Left cardiac atrium (tissue), 4 donors: ENCODE measurements at regions not wholly inside any gene's neighbourhood (a gene's known extent, or its start where the extent isn't known, plus 50 kb on each side); places are given as distances from the start of the nearest gene placed in this dataset.

Source experiments
- ATAC-seq, 2 donors: fragments of 200-7000 bp; cut with Tn5 transposase; one replicate each; pipeline ENCODE4 v1.9.1; 2020; ENCODE audit warnings: mild to moderate bottlenecking in 2 of 2, moderate library complexity in 2 of 2
- DNase-seq: peaks from one replicate; pipeline ENCODE4 v3.0.0-alpha.2; 2020
- intact Hi-C, 2 donors: fragments of 100-400 bp; cut with DNase I; formaldehyde crosslinking; loops; one replicate each; pipeline versions ENCODE4 v1.14.1 to v1.15.1; 2022 to 2023
- donor health status: DM: no; HTN: yes; CAD: no.
- donor health status: DM: no; HTN: yes; CAD: no; lungs with severe emphysema.
- donor health status: DM: yes; HTN: yes; CAD: no.
- donor health status: Dilated cardiomyopathy.

DNA sequence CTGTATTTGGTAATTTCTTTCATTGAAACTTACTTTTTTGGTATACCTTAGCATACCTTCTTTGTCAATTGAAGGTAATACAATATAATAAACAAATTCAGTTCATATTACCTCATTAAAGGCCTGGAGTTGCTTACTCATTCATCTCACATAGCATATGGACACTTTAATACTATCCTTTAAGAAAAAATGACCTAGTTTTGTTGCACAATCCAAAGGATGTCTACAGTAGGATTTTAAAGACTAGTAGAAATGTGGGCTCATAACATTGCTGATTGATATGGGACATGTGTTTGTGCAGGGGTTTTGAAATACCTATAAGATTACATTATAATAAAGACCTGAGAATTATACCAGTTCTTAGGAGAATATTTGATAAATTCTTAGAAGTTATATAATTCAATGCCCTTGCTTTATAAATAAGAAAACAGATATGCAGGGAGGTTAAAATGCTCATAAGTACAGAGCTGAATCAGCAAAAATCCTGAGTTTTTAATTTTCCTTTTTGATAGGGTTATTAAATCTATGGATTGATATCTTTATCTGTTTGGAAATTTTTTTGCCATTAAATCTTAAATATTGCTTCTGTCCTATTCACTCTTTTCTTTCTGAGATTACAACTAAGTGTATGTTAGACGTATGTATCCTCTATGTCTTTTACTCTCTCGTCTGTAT, 352.1 kb downstream of the ATP23 start:
- intact Hi-C loops: no loop called here
- ATAC-seq: no peak

DNA sequence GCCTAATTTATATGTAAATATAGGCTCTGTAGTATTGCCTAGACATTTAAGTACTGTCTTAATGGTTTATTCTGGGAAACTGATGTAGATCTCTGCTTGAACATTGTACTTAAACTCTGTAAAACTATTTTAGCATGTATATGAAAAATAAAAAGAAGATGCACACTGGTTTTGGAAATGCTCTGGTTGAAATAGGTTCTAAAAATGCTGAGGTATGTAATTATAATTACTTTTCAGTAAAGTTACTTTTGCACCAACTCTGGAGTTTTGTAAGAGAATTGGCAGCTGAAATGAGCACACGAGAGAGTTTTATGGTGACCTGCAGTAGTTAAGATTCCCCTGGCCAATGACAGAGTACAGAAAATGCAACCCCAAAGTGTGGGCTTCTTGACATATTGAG, 353.9 kb downstream of the ATP23 start:
- intact Hi-C loops: no loop called here
- ATAC-seq (no peak), DNase-seq (no peak)

More for the DNA sequence above, 352.1 kb downstream of the ATP23 start:
- DNase-seq: no peak

DNA sequence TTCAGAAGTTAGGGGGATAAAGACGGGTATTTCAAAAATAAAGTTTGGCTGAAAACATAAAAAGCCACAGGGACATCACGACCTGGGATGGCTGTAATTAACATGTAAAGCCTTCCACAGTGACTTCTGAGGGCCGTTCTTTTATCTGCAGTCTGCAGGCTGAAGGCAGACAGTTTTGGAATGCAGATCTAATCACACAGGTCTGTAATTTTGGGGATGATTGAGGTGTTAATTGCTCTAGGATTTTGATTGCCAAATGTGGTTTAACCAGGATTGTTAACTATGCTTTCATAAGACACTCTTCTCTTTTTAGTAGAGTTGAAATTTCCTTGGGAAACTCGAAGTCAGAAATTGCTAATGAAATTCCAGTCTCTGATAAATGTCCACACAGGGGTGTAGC, 355.5 kb downstream of the ATP23 start:
- intact Hi-C loops: no loop called here
- ATAC-seq: no peak
- DNase-seq: no peak

DNA sequence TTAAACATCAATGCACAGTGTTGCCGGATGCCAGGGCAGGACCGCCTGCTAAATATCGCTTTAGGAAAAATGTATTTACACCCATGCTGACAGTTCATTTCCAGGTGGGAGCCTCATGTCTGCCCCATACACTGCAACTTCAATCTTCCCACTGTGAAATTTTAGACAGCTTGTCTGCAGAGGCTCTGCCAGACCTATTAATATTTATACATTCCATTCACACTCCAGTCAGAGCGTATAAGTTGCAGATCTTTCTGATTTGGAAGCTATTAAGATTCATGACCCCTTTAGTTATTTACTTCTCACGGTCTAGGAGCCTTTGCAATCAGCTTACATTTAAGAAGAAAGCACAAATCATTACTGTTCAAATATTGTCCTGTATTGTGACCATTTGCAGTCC, 357.4 kb downstream of the ATP23 start:
- ATAC-seq (no peak), DNase-seq (no peak)
- intact Hi-C loops: no loop called here

DNA sequence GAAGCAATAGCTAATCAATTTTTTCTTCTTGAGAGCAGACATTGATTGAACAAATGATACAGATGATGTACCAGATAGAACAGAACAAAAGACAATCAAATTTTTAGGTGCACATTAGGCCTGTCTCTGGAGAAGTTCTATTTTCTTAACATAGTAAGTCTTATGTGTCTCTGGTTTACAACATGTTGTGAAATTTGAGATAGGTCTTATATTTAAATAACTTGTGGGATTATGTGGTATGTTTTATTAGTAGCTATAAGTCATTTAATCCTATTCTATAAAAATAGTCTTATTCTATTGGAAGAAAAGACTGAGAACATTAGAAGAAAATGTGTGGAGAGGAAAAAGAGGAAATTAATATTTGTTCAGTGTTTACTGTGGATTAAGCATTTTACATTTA, 358.0 kb downstream of the ATP23 start:
- ATAC-seq (no peak), DNase-seq (no peak)
- intact Hi-C loops: no loop called here

DNA sequence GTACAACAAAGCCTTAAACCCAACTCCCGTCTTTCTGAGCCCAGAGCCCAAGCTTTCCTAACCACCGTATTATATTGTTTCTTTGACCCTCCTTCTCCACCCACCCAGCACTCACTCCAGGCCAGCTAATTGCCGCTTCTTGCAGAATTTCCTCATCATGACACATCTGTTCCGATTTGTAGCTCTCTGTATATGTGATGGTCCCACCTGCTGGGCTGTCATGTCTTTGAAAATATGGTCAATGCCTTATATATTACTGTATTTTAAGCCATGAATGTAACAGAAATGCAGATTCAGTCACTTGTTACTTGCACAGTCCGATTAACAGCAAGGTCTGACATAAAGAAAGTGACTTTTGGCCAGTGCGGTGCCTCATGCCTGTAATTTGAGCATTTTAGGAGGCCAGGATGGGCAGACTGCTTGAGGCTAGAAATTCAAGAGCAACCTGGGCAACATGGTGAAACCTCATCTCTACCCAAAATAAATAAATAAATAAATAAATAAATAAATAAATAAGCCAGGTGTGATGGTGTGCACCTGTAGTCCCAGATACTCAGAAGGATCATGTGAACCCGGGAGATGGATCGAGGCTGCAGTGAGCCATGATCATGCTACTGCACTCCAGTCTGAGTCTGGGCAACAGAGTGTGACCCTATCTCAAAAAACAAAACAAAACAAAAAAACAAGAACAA, 359.8 kb downstream of the ATP23 start:
- no peak for ATAC-seq
- DNase-seq: no peak
- intact Hi-C loops: no loop called here

DNA sequence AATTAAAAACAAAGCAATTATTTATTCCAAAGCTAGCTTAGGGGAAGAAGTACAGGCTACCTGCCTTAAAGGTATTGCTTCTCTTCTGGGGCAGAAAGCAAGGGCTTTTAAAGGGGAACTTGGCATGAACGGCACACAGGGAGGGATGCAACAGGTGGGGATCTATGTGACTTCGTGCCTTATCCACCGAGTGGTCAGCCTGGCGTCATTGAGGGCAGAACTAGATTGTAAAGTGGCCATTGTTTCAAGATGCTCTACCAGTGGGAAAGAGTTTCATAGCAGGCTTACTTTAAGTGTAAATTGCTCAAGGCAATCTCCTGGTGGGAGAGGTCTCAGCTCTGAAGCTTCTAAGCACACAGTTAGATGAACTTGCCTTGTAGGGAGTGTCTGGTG, 360.4 kb downstream of the ATP23 start:
- intact Hi-C loops: no loop called here
- ATAC-seq (no peak), DNase-seq (no peak)

DNA sequence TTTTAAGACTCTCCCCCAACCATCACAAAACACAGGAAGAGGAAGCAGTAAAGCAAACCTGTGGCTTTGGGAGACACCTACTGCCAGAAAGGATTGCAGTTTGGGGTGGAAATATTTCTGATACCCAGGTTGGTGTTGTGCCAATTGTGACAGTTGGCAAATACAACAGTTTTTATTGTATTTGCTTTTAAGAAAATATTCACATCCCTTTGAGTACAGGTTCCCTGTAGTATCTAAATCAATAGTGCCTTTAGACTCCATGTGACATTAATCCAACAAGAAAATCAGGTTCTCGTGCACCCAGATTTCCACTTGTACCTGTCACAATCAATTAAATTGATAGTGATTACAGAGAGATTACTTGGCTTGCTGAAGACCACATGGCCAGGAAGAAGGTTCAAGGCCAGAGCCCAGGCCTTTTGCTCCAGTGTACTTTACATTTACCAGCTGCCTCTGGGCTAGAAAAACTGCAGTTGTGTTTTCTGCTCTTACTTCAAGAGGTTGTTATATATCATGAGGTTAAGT, 361.2 kb downstream of the ATP23 start:
- DNase-seq: no peak
- intact Hi-C loops: no loop called here
- ATAC-seq: no peak

DNA sequence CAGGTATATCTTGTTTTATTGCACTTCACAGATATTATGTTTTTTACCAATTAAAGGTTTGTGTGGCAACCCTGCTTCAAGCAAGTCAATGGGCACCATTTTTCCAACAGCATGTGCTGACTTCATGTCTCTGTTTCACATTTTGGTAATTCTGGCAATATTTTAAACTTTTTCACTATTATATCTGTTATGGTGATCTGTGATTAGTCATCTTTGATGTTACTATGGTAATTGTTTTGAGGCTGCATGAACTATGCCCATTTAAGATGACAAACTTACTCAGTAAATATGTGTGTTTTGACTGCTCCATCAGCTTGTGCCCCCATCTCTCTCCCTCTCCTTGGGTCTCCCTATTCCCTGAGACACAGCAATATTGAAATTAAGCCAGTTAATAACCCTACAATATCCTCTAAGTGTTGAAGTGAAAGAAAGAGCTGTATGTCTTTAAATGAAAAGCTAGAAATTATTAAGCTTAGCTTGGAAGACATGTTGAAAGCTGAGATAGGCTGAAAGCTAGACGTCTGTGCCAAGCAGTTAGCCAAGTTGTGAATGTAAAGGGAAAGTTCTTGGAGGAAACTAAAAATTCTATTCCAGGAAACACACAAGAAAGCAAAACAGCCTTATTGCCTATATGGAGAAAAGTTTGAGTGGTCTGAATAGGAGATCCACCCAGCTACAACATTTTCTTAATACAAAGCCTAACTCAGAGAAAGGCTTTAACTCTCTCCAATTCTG, 365.1 kb downstream of the ATP23 start:
- ATAC-seq (no peak), DNase-seq (no peak)
- intact Hi-C loops: no loop called here

DNA sequence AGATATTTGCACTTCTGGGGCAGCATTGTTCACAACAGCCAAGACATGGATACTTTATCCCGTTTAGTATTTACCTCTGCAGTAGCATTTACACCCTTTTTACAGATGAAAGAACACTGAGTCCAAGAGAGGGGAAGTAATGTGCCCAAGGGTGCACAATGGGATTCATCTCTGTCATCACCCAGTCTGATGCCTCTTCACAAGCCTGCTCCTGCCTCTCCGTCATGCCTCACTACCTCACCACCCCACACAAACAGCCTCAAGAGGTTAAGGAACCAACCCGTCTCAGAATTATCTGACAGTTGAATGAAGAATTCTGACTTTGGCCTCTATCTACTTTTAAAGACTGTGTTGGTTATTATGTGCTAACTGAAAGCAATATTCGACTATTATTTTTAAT, 368.4 kb downstream of the ATP23 start:
- ATAC-seq (no peak), DNase-seq (no peak)
- intact Hi-C loops: no loop called here

DNA sequence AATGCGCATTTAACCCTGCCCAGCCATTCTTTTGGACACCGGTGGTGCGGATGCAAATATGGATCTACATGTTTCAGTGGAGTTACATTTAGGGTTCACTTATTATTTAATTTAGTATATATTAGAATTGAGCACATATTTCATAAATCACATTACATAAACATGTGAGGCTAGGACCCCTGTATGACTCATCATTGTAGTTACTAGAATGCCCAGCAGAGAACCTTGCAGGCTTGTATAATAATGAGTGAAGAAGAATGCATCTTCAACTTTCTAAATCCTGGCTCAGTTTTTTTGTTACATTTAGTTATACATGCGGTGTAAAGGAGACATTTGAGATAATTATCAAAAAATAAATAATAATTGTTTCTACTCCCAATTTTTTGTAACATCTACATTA, 369.0 kb downstream of the ATP23 start:
- intact Hi-C loops: no loop called here
- ATAC-seq (no peak), DNase-seq (no peak)

DNA sequence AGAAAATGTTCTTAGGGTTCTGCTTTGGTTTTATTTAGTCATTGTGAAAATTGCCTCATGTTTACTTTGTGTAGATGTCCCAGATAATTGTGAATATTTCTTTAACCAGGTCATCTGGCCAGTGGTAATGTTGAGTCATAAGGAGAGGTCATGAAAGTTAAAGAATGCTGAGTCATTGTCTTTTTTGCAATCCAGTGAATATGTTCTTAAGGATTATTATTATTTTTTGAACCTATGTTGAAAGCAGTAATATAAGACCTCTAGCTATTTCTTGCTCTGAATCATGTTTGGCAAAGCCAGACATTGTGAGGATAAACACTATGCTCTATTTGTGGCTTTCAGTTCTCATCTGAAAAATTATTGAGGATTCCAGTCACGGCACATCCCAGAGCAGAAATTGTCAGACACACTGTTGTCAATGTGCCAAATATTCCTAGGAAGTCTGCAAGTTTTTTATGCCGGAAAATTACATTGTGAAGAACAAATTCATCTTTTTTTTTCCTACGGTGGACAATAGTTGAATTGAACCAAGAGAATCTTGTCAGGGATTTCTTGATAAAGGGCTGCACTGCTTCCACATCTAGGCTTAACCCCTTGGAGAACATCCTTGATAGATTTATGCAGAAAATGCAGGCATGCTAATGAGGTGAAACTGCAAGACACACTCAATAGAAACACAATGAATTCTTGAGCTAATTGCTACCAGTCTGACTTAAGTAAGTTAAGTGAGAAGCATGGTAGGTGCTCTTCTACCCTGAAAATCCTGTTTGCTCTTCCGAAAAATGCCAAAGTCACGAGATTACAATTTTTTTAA, 369.6 kb downstream of the ATP23 start:
- ATAC-seq (peak in 1 of 2 donors; percentile 88), DNase-seq (no peak)
- intact Hi-C loops: no loop called here

DNA sequence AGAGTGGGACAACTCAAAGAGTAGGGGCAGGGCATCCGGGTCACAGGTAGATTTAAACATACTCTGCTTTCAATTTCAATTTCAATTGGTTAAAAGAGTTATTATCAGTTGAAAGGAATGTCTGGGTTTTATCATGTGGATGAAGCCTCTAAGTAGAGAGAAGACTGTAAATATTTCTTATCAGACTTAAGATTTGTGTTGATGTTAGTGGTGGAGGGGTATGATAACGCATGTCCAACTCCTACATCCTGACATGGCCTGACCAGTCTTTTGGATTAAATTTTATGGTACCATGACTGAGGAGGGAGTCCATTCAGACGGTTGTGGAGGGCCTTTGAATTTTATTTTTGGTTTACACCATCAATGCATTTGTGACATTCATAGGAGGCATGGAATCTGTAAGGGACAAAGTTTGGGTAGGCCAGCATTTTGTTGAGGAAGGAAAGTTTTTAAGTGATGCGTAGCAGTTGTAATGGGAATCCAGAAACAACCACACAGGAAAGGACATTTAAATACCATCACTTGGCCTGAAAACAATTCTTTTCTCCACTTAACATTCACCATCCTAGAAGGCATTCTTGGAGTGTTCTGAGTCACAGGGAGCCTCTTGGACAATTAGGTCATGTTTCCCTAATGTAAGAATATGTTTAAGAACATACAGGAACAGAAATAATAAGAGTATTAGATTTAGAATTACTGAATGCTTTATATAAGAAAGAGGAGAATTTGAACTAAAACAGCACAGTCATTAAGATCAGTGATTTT, 371.9 kb downstream of the ATP23 start:
- no peak for DNase-seq
- intact Hi-C loops: no loop called here
- ATAC-seq: no peak

DNA sequence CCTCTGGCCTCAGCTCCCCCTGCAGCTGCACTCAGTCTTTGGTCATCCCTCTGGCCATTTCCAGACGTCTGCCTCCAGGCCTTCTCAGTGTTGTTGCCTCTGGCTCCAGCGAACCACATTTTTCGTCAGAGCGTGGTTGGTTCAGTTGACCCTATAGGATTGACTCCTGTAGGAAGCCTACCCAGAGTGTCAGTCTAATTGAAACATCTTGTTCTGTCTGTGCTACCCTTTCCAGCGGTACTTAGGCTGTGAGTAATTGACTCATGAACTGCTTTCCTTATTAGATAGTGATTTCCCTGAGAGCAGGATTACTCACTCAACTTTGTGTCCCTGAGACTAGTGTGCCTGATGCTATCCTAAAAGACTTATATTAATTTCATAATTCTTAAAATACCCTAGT, 373.2 kb downstream of the ATP23 start:
- ATAC-seq: no peak
- intact Hi-C loops: no loop called here
- DNase-seq: no peak

DNA sequence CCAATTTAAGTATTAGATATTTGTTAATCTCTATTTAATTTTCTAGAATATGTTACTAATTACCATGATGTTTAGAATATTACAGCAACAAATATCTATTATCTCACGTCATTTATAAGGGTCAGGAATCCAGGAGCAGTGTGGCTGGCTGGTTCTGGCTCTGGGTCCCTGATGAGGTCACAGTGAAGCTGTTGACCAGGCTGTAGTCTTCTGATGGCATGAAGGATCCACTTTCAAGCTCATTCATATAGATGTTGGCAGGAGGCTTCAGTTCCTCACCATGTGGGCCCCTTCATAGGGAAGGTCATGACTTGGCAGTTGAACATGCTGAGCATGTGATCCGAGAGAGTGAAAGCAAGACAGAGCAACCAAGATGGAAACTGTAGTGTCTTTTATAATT, 375.6 kb downstream of the ATP23 start:
- intact Hi-C loops: no loop called here
- no peak for ATAC-seq
- DNase-seq: no peak

DNA sequence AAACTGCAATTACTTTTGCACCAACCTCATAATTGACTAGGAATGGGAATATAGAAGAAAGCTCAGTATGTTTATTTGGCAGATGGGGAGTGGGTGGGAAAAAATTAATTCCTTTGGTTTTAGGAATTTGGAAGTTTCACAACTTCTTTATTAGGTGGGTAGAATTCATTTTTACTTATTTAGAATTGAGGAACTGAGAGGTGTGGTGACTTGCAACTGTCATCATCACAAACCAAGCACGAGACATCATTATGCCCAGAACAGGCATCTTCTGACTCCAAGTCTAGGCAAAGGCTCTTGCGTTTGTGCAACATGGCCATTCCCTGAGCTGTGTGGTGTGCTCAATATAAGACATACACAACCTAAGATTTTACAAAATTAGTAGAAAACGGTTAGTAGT, 380.0 kb downstream of the ATP23 start:
- DNase-seq (no peak), ATAC-seq (no peak)
- intact Hi-C loops: no loop called here

DNA sequence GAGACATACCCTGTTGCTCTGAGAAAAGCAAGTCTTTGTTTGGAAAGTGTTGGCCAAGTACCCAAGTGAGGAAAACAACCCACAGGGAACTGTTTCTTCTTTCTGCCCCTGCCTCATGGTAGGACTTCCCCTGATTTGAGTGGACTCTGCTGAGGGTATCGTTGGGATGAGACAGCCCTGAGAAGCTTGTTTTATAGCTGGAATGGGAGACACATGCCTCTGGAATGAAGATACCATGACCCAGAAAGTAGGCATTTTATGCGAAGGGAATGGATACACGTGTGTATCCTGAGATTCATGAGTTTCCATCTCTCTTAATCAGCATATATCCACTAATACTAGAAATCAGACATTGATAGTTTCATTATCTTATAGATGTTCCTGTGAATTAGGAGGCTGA, 382.3 kb downstream of the ATP23 start:
- no peak for ATAC-seq
- no peak for DNase-seq
- intact Hi-C loops: no loop called here

DNA sequence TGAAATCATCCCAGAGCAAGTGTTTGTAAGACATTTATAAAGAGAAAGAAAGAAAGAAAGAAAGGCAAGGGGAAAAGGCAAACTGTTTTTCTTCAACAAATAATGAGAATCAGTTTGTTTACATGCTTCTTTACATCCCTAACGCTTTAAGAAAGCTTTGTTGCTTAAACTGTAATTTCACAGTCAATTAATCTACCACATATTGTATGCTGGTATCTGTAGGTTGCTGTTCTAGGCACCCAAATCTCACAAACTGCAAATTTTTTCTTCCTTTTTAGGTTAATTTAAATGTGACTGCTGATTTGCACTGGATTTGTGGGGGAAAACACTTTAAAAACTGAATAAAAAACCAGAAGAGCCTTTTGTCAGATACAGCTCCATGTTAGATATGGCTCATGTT, 384.2 kb downstream of the ATP23 start:
- ATAC-seq: no peak
- no peak for DNase-seq
- intact Hi-C loops: no loop called here

DNA sequence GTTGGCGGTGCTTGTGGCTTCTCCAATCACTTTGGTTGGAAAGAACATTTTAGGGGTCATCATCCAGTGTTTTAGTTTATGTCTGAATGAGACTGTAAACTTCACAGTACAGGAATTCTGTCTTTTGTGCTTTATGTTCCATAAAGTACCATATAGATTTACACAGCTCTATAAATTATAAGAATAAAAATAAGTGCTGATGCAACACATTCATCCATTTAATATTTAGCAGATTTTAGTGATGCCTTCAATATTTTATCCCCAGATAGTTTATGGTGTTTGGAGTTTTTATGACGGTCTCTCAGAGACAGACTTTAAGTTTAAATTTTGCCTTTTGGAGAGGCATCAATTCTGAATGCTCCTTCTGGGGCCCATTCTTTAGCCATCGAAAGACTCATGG, 385.2 kb downstream of the ATP23 start:
- intact Hi-C loops: no loop called here
- no peak for ATAC-seq
- no peak for DNase-seq
